Glomerular visceral epithelial cell (primary cell): ENCODE measurements at regions not wholly inside any gene's neighbourhood (a gene's known extent, or its start where the extent isn't known, plus 50 kb on each side); places are given as distances from the start of the nearest gene placed in this dataset.

Experiments
- DNase-seq: peaks from one replicate; pipeline ENCODE4 v3.0.0-alpha.2; 2016; ENCODE audit errors: extremely low spot score

- no peak for DNase-seq
Observed at GRCh38 chr19:30171138-30171635, 201.0 kb upstream of the ZNF536 start.

- no peak for DNase-seq
Observed at GRCh38 chr19:30171795-30172612, 200.2 kb upstream of the ZNF536 start.

DNA sequence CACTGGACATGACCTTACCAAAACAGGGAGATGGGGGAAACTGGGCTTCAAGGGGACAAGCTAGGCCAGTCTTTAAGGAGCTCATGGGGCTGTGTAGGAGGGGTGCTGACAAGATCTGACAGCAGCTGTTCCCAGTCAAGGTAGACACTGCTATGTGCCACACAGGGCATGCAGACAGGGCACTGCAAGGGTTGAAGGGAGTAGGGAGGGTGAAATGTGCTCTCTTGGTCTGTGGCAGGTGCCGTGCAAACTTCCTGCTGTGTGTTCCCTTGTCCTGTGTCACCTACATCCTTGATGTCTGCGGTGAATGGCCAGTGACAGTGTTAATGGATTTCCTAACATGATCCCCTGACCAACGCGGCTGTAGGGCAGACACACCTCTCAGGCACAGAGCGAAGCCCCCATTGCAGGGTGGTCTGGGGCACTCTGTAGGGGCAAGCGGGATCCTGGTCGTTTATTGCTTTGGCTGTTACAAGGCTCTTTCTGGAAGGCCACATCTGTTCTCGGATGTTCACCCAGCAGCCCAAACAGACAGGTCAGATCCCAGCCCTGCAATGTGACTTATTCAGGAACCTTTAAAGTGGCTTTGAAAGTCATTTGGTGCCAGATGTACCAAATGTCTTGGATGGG, 199.5 kb upstream of the ZNF536 start:
- DNase-seq = no peak

- no peak for DNase-seq
Observed at GRCh38 chr19:30173593-30174356, 198.4 kb upstream of the ZNF536 start.

GRCh38 chr19:30174357-30174645, 197.9 kb upstream of the ZNF536 start:
- no peak for DNase-seq

DNA sequence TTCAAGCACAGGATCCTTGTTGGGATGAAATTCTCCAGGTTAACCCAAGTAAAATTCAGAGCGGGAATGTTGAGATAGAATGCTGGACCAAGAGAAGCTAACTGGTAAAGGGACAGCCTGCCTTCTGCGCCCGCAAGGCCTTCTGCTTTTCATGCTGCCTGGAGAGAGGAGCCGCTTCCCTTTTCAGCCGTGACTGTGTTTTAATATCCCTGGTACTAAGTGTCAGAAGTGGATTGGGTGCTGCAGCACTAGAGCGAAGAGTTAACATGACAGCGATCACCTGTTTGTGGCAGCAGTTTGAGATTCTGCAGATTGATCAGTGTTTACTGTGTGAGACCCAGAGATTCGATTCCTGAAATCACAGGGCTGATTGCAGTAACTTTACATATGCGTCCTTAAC, 197.4 kb upstream of the ZNF536 start:
- DNase-seq = no peak

GRCh38 chr19:30175987-30176386, 196.2 kb upstream of the ZNF536 start:
- no peak for DNase-seq

DNA sequence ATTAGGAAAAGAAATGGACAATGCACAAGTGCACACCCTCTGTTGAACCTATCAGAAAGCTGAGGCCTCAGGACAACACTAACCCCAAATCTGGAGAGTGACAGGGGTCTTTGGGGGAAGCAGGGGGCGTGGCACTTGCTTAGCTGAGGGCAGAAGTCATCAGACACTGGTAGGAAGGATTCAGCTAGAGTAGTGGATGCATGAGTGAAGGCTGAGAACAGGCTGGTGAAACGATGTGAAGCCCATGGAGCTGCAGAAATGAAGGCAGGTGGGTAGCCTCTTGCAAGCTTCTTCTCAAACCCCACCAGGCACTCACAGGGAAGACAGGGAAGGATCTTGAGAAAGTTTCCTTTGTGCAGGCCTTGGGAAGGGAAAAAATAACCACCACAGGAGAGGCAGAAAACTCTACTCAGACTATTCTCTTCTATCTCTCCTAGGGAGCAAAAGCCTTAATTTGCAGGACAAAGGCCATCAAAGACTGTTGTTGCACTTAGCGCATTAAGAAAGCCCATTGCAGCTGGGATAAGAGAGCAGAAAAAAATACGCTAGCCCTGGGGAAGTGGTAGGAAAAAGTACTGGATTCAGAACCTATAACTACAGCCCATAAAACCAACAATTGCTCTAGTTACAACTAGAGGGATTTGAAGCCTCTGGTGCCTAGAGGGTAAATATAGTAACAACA, 193.3 kb upstream of the ZNF536 start:
- no peak for DNase-seq

- no peak for DNase-seq
Observed at GRCh38 chr19:30180691-30181090, 191.5 kb upstream of the ZNF536 start.

- DNase-seq = no peak
Observed at GRCh38 chr19:30183807-30184490, 188.2 kb upstream of the ZNF536 start.

DNA sequence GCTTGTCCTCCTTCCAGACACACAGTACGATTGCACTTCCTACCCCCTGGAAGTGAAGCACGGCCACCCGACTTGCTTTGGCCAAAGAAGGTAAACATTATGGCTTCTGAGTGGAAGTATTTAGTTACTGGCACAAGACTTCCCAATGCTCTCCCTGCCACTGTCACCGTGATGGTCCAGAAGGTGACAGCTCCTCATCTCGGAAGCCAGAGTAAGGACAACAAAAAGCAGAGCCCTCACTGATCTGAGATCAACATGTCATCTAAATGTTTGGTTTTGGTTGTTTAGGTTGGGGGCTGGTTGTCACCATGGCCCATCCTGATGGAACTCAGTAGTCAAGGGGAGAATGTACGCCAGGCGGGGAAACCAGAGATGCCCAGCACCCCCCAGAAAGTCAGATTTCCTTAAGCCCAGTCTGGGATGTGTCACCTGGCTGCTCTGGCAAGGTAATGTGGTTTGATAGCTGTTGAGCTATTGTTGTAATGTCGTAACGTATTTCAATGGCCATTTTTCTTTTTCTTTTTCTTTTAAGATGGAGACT, 170.1 kb upstream of the ZNF536 start:
- DNase-seq = no peak

GRCh38 chr19:30204721-30205120, 167.5 kb upstream of the ZNF536 start:
- no peak for DNase-seq

DNA sequence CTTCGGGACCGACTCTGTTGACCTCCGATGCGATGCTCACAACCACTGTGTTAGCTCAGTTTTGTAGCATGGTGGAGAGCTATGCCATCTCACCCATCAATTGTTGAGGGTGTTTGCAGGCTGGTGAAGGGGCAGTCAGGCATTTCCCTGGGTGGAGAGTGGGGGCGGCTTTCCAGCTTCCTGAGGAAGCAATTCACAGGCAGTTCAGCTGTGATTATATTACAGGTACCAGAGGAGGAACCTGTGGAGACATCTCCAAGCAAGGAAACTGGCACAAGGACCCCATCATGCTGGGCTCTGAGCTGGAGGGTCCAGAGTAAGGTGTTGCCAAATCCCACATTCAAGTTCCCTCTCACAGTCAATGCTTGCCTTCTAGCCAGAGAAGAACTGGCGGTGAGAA, 166.0 kb upstream of the ZNF536 start:
- no peak for DNase-seq

- no peak for DNase-seq
Observed at GRCh38 chr19:30207357-30207756, 164.8 kb upstream of the ZNF536 start.

GRCh38 chr19:30208436-30209060, 163.6 kb upstream of the ZNF536 start:
- DNase-seq = no peak

DNA sequence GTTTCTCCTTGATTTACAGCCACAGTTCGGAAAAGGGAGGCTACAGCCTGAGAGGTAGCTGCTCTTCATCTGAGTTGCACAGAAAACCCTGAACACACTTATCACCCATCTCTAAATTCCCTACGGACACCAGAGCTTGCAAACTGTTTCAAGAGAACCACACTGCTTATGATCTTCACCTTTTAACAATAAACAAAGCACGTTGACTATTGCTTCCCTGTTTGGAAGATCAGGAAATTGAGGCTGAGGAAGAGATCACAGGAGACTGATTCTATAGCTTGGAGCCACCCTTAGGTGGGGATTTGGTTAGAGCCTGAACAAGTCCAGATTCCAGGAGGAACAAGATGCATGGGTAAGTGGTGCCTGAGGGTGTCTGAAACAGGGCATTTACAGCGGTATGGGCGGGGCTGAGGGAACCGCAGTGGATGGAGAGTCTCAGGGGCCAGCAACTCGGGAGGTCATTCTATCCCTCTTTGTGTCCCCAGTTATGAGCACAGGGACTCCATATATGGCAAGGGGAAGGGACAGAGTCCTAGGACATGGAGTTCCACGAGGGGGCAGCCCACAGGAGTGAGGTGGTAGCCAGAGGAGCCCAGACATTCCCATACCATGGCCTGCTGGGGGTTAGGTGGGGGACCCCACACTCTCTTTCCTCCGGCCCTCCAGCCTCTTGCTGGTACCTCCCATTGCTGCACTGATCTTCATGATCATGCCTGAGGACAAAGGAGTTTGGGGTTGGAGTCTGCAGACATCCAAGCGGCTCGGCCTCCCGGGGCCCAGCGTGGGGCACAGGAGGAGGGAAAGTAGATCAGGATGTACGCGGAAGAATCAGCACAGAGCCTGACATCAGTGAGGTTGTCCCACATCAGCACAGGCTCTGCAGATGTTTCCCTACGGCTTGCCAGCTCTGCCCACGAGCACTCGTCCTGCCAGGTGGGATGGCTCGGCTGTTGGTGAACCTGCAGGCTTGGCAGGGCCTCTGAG, 162.3 kb upstream of the ZNF536 start:
- DNase-seq = no peak

DNA sequence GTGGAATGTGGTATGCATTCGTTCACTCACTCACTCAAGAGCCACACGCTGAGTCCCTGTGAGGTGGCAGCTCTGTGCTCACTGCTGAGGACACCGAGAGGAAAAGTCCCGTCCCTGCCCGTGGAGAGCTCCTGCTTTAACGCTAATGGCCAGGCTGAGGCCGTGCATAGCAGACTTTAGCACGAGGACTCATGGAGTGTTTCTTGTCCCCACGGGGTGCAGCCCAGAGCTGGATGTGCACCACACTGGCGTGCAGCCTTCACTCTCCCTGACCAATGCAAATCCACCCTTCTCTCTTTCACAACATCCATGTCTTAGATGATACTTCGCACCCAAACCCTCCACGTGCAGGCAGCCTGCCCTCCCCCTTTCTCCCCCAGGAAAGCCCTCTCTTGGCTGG, 159.6 kb upstream of the ZNF536 start:
- DNase-seq = no peak

GRCh38 chr19:30214651-30215051, 157.5 kb upstream of the ZNF536 start:
- DNase-seq = no peak

DNA sequence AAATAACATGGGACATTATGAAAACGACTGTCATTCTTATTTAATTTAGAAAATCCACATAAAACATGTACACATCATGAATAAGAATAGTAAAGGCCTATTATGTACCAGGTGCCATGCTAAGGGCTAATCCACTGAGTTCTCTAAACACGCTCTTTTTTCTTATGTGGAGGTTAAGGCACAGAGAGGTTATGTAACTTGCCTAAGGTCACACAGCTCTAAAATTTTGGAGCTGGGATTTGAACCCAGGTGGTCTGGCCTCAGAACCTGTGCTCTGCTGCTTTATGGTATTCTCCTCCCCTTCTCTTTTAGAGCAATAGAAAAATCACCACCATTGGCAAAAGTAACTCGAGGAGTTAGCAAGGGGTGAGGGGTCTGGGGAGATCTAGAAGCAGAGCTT, 156.9 kb upstream of the ZNF536 start:
- no peak for DNase-seq

GRCh38 chr19:30216453-30216852, 155.7 kb upstream of the ZNF536 start:
- no peak for DNase-seq
